ENCODE measurements at regions not wholly inside any gene's neighbourhood (a gene's known extent, or its start where the extent isn't known, plus 50 kb on each side); places are given as distances from the start of the nearest gene placed in this dataset.
"Not testable (repeated sequence)": the region's sequence is repeated elsewhere in the genome, so short reads cannot be mapped to it uniquely, and the experiment has no call there.

GRCh38 chr7:67916111-67916510, 919.5 kb downstream of the TYW1 start:
- TF ChIP-seq, protein P1, sequence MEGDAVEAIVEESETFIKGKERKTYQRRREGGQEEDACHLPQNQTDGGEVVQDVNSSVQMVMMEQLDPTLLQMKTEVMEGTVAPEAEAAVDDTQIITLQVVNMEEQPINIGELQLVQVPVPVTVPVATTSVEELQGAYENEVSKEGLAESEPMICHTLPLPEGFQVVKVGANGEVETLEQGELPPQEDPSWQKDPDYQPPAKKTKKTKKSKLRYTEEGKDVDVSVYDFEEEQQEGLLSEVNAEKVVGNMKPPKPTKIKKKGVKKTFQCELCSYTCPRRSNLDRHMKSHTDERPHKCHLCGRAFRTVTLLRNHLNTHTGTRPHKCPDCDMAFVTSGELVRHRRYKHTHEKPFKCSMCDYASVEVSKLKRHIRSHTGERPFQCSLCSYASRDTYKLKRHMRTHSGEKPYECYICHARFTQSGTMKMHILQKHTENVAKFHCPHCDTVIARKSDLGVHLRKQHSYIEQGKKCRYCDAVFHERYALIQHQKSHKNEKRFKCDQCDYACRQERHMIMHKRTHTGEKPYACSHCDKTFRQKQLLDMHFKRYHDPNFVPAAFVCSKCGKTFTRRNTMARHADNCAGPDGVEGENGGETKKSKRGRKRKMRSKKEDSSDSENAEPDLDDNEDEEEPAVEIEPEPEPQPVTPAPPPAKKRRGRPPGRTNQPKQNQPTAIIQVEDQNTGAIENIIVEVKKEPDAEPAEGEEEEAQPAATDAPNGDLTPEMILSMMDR (conservative IDR thresholded peaks at IDR 0.05) = not testable (repeated sequence)
- not testable (repeated sequence) for TF ChIP-seq ZFX (IDR thresholded peaks at IDR 0.05)

Measured in C4-2B (cell line).